ENCODE measurements at regions not wholly inside any gene's neighbourhood (a gene's known extent, or its start where the extent isn't known, plus 50 kb on each side); places are given as distances from the start of the nearest gene placed in this dataset.

- Histone ChIP-seq H3K27ac (ENCODE audit: insufficient read depth, low read length) (no peak overlapping the region), H3K79me2 (ENCODE audit: control insufficient read depth, insufficient read depth, low read length) (no peaks in the 10 kb centered on the region), H3K9ac (ENCODE audit: insufficient read depth, low read length) (no peak overlapping the region), H3K36me3 (ENCODE audit: control insufficient read depth, insufficient read depth, low read length) (no peaks in the 10 kb centered on the region), H3K4me3 (replicated peaks in 1 of 4; ENCODE audit: control extremely low read depth in 1 of 4, insufficient read depth in 1 of 4, low read depth in 3 of 4, low read length in 4 of 4) (no peak overlapping the region), H2AFZ (ENCODE audit: low read length) (no peak overlapping the region), H4K20me1 (ENCODE audit: control insufficient read depth, extremely low read depth, insufficient read depth, low read length) (no peaks in the 10 kb centered on the region), H3K27me3 (ENCODE audit: control insufficient read depth, insufficient read depth, low read length) (peaks cover 2% of the 10 kb centered on the region), H3K4me2 (ENCODE audit: extremely low read depth, insufficient read depth, low read length) (no peak overlapping the region), H3K9me3 (ENCODE audit: control insufficient read depth, insufficient read depth, low read depth, low read length) (no peaks in the 10 kb centered on the region), H3K4me1 (ENCODE audit: control insufficient read depth, extremely low read depth, insufficient read depth, low read length) (no peaks in the 10 kb centered on the region)
- DNase-seq (ENCODE audit: low read depth in 2 of 2): no peak
- TF ChIP-seq EZH2 (IDR thresholded peaks at IDR 0.05; ENCODE audit: low read length, missing control alignments) (no peak), CTCF (conservative IDR thresholded peaks at IDR 0.05 in 1 of 2, IDR thresholded peaks at IDR 0.05 in 1 of 2; ENCODE audit: low read depth in 1 of 2, low read length in 2 of 2) (no peak)
These were observed 71.5 kb upstream of the CD82 start for GRCh38 chr11:44493930-44494329.

GRCh38 chr11:44494785-44495184 is 70.7 kb upstream of the CD82 start:
- no peak for DNase-seq (ENCODE audit: low read depth in 2 of 2)
- Histone ChIP-seq H4K20me1 (ENCODE audit: control insufficient read depth, extremely low read depth, insufficient read depth, low read length) (no peaks in the 10 kb centered on the region), H3K9me3 (ENCODE audit: control insufficient read depth, insufficient read depth, low read depth, low read length) (no peaks in the 10 kb centered on the region), H3K27me3 (ENCODE audit: control insufficient read depth, insufficient read depth, low read length) (peaks cover 2% of the 10 kb centered on the region), H2AFZ (ENCODE audit: low read length) (no peak overlapping the region), H3K4me1 (ENCODE audit: control insufficient read depth, extremely low read depth, insufficient read depth, low read length) (no peaks in the 10 kb centered on the region), H3K36me3 (ENCODE audit: control insufficient read depth, insufficient read depth, low read length) (no peaks in the 10 kb centered on the region), H3K9ac (ENCODE audit: insufficient read depth, low read length) (no peak overlapping the region), H3K4me3 (replicated peaks in 1 of 4; ENCODE audit: control extremely low read depth in 1 of 4, insufficient read depth in 1 of 4, low read depth in 3 of 4, low read length in 4 of 4) (no peak overlapping the region), H3K4me2 (ENCODE audit: extremely low read depth, insufficient read depth, low read length) (no peak overlapping the region), H3K27ac (ENCODE audit: insufficient read depth, low read length) (no peak overlapping the region), H3K79me2 (ENCODE audit: control insufficient read depth, insufficient read depth, low read length) (no peaks in the 10 kb centered on the region)
- no peak for TF ChIP-seq CTCF (conservative IDR thresholded peaks at IDR 0.05 in 1 of 2, IDR thresholded peaks at IDR 0.05 in 1 of 2; ENCODE audit: low read depth in 1 of 2, low read length in 2 of 2)
- TF ChIP-seq EZH2 (IDR thresholded peaks at IDR 0.05; ENCODE audit: low read length, missing control alignments): no peak

- no peaks in the 10 kb centered on the region for H4K20me1 ChIP-seq (ENCODE audit: control insufficient read depth, extremely low read depth, insufficient read depth, low read length)
- no peak overlapping the region for H3K4me2 ChIP-seq (ENCODE audit: extremely low read depth, insufficient read depth, low read length)
These were observed 69.1 kb upstream of the CD82 start for GRCh38 chr11:44496391-44496790.

More at GRCh38 chr11:44496391-44496790, 69.1 kb upstream of the CD82 start:
- no peak for DNase-seq (ENCODE audit: low read depth in 2 of 2)
- Histone ChIP-seq H2AFZ (ENCODE audit: low read length) (no peak overlapping the region), H3K79me2 (ENCODE audit: control insufficient read depth, insufficient read depth, low read length) (no peaks in the 10 kb centered on the region), H3K4me1 (ENCODE audit: control insufficient read depth, extremely low read depth, insufficient read depth, low read length) (no peaks in the 10 kb centered on the region), H3K27me3 (ENCODE audit: control insufficient read depth, insufficient read depth, low read length) (peaks cover 2% of the 10 kb centered on the region), H3K27ac (ENCODE audit: insufficient read depth, low read length) (no peak overlapping the region), H3K36me3 (ENCODE audit: control insufficient read depth, insufficient read depth, low read length) (no peaks in the 10 kb centered on the region), H3K9ac (ENCODE audit: insufficient read depth, low read length) (no peak overlapping the region), H3K4me3 (replicated peaks in 1 of 4; ENCODE audit: control extremely low read depth in 1 of 4, insufficient read depth in 1 of 4, low read depth in 3 of 4, low read length in 4 of 4) (no peak overlapping the region), H3K9me3 (ENCODE audit: control insufficient read depth, insufficient read depth, low read depth, low read length) (no peaks in the 10 kb centered on the region)
- TF ChIP-seq CTCF (conservative IDR thresholded peaks at IDR 0.05 in 1 of 2, IDR thresholded peaks at IDR 0.05 in 1 of 2; ENCODE audit: low read depth in 1 of 2, low read length in 2 of 2): no peak
- TF ChIP-seq EZH2 (IDR thresholded peaks at IDR 0.05; ENCODE audit: low read length, missing control alignments): no peak

All from fibroblast of lung (primary cell).